ENCODE measurements at regions not wholly inside any gene's neighbourhood (a gene's known extent, or its start where the extent isn't known, plus 50 kb on each side); places are given as distances from the start of the nearest gene placed in this dataset.

GRCh38 chr7:118040562-118040961 lies 143.4 kb upstream of the LSM8 start (continued):
- no peak for TF ChIP-seq ZBTB4 (CRISPR knock-in tag; IDR thresholded peaks at IDR 0.05)
- TF ChIP-seq CBFB (IDR thresholded peaks at IDR 0.05; ENCODE audit: low read depth) = no peak
- TF ChIP-seq NRF1 (conservative IDR thresholded peaks at IDR 0.05; ENCODE audit: low read depth, low read length) = no peak
- no peak for TF ChIP-seq LARP7 (IDR thresholded peaks at IDR 0.05)
- no peak for TF ChIP-seq TCF12 (IDR thresholded peaks at IDR 0.05; ENCODE audit: low read depth, low read length)
- no peak for TF ChIP-seq SMAD5 (IDR thresholded peaks at IDR 0.05; ENCODE audit: low read depth)
- TF ChIP-seq ATF2 (IDR thresholded peaks at IDR 0.05; ENCODE audit: low read length) = peak; percentile 71
- TF ChIP-seq PAX5 (IDR thresholded peaks at IDR 0.05; ENCODE audit: borderline replicate concordance, low read depth, low read length) = no peak
- TF ChIP-seq EZH2 (IDR thresholded peaks at IDR 0.05; ENCODE audit: borderline replicate concordance, control insufficient read depth, low read depth, low read length) = no peak
- no peak for TF ChIP-seq TARDBP (IDR thresholded peaks at IDR 0.05; ENCODE audit: borderline replicate concordance)
- no peak for TF ChIP-seq SMC3 (IDR thresholded peaks at IDR 0.05; ENCODE audit: borderline replicate concordance, low read length)
- no peak for TF ChIP-seq MAX (IDR thresholded peaks at IDR 0.05; ENCODE audit: low read depth, low read length)
- no peak for TF ChIP-seq RELA (IDR thresholded peaks at IDR 0.05; ENCODE audit: borderline replicate concordance, partially characterized antibody)
- 0 out of 2 replicates have a peak, but pooled peaks have one; percentile 48 for TF ChIP-seq ZNF592 (IDR thresholded peaks at IDR 0.05)
- peak; percentile 92 for TF ChIP-seq ATF7 (IDR thresholded peaks at IDR 0.05; ENCODE audit: low read depth)
- no peak for TF ChIP-seq E4F1 (IDR thresholded peaks at IDR 0.05; ENCODE audit: borderline replicate concordance, partially characterized antibody)
- TF ChIP-seq FOXK2 (IDR thresholded peaks at IDR 0.05) = no peak
- no peak for TF ChIP-seq ATF3 (IDR thresholded peaks at IDR 0.05; ENCODE audit: borderline replicate concordance, extremely low read depth, low read depth, low read length)
- TF ChIP-seq CBX5 (IDR thresholded peaks at IDR 0.05; ENCODE audit: low read depth) = no peak
- TF ChIP-seq CEBPB (IDR thresholded peaks at IDR 0.05; ENCODE audit: borderline replicate concordance in 1 of 2, low read depth in 2 of 2, low read length in 2 of 2) = no peak
